ENCODE measurements at regions not wholly inside any gene's neighbourhood (a gene's known extent, or its start where the extent isn't known, plus 50 kb on each side); places are given as distances from the start of the nearest gene placed in this dataset.

DNA sequence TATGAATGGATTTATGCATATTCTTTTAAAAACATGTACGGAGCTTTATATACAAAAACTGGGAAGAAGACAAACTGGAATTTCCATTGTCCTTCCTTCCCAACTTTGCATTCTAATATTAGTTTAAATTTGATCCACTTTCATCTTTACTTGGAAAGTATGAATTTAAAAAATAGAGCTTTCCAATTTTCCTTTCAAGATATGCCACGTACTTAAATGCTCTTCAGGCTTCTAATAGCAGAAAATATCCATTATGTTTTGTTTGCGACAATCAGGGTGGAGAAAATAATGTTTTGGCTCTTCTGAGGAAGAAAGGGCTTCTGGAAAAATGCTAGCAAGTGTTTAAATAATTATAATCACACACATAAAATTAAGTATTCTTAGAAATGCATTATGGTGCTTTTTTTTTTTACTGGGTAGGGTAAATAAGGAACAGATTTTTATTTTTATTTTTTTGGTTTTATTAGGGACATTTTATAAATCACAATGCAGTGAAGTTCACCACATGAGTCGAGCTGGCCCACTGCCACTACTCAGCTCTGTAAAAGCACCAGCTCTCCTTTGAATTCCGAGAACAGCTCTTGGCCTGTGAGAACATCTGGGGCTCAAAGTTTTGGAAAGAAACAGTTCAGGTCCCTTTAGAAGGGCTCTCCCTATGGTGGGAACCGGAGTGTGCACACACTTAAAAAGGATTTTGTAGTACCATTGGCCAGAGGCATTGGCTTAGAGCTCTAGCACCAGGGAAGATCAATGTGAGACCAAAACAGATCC lies 287.4 kb upstream of the LYPLAL1 start:
- Histone ChIP-seq H3K4me3 (no peak overlapping the region), H3K4me1 (replicated peaks in 1 of 2; ENCODE audit: control insufficient read depth in 2 of 2, insufficient read depth in 2 of 2, low read length in 2 of 2) (no peaks in the 10 kb centered on the region), H3K27me3 (ENCODE audit: control insufficient read depth in 2 of 2, insufficient read depth in 2 of 2, low read length in 2 of 2) (no peaks in the 10 kb centered on the region), H3K9me1 (ENCODE audit: control insufficient read depth, insufficient read depth, low read length) (no peaks in the 10 kb centered on the region), H3K36me3 (ENCODE audit: control insufficient read depth, insufficient read depth, low read length) (no peaks in the 10 kb centered on the region), H4K20me1 (replicated peaks; ENCODE audit: control insufficient read depth, insufficient read depth, low read length) (no peaks in the 10 kb centered on the region), H3K9ac (ENCODE audit: insufficient read depth in 1 of 2, low read depth in 2 of 2, low read length in 2 of 2) (no peak overlapping the region), H3K27ac (ENCODE audit: extremely low read depth, low read depth, low read length) (no peak overlapping the region), H3K4me2 (ENCODE audit: insufficient read depth, low read length) (no peak overlapping the region), H2AFZ (ENCODE audit: low read depth, low read length) (no peak overlapping the region), H3K79me2 (ENCODE audit: control insufficient read depth, insufficient read depth, low read length) (no peaks in the 10 kb centered on the region), H3K9me3 (replicated peaks; ENCODE audit: control insufficient read depth, insufficient read depth, low read depth, low read length) (no peaks in the 10 kb centered on the region)
- in situ Hi-C loops (cut with MboI) = no loop called here
- DNase-seq (ENCODE audit: extremely low read depth in 1 of 4, low spot score in 3 of 4) (no peak), ATAC-seq (no peak), FAIRE-seq (no peak)
- 3% methylated on average over 6 of the region's 6 CpGs for WGBS (ENCODE audit: insufficient coverage, low coverage, missing lambda C conversion rate)
- ChIA-PET CTCF (ENCODE audit: low intra/inter-chr PET ratio) (interaction anchor here (0.6 kb wide), 1 partner anchor 34 kb away, joined by 3 read pairs; no protein-coding TSS in a partner anchor), POLR2A (interaction anchor here (0.6 kb wide), 1 partner anchor 1440 kb away, joined by 3 read pairs; no protein-coding TSS in a partner anchor)
- TF ChIP-seq POLR2G (IDR thresholded peaks at IDR 0.05; ENCODE audit: low read depth, low read length) (no peak), CAMTA2 (CRISPR knock-in tag; conservative IDR thresholded peaks at IDR 0.05) (no peak), CCAR2 (IDR thresholded peaks at IDR 0.05; ENCODE audit: low read depth, low read length) (no peak), ZNF766 (CRISPR knock-in tag; conservative IDR thresholded peaks at IDR 0.05) (no peak), ZNF175 (CRISPR knock-in tag; IDR thresholded peaks at IDR 0.05; ENCODE audit: low read depth) (no peak)
- TF ChIP-seq, protein P1, sequence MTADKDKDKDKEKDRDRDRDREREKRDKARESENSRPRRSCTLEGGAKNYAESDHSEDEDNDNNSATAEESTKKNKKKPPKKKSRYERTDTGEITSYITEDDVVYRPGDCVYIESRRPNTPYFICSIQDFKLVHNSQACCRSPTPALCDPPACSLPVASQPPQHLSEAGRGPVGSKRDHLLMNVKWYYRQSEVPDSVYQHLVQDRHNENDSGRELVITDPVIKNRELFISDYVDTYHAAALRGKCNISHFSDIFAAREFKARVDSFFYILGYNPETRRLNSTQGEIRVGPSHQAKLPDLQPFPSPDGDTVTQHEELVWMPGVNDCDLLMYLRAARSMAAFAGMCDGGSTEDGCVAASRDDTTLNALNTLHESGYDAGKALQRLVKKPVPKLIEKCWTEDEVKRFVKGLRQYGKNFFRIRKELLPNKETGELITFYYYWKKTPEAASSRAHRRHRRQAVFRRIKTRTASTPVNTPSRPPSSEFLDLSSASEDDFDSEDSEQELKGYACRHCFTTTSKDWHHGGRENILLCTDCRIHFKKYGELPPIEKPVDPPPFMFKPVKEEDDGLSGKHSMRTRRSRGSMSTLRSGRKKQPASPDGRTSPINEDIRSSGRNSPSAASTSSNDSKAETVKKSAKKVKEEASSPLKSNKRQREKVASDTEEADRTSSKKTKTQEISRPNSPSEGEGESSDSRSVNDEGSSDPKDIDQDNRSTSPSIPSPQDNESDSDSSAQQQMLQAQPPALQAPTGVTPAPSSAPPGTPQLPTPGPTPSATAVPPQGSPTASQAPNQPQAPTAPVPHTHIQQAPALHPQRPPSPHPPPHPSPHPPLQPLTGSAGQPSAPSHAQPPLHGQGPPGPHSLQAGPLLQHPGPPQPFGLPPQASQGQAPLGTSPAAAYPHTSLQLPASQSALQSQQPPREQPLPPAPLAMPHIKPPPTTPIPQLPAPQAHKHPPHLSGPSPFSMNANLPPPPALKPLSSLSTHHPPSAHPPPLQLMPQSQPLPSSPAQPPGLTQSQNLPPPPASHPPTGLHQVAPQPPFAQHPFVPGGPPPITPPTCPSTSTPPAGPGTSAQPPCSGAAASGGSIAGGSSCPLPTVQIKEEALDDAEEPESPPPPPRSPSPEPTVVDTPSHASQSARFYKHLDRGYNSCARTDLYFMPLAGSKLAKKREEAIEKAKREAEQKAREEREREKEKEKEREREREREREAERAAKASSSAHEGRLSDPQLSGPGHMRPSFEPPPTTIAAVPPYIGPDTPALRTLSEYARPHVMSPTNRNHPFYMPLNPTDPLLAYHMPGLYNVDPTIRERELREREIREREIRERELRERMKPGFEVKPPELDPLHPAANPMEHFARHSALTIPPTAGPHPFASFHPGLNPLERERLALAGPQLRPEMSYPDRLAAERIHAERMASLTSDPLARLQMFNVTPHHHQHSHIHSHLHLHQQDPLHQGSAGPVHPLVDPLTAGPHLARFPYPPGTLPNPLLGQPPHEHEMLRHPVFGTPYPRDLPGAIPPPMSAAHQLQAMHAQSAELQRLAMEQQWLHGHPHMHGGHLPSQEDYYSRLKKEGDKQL (CRISPR knock-in tag; IDR thresholded peaks at IDR 0.05; ENCODE audit: borderline replicate concordance) = no peak
- BruUV-seq (replicated peaks) = no TSS peak
- intact Hi-C loops (cut with micrococcal nuclease) = no loop called here
